ENCODE measurements at regions not wholly inside any gene's neighbourhood (a gene's known extent, or its start where the extent isn't known, plus 50 kb on each side); places are given as distances from the start of the nearest gene placed in this dataset.

- Mint-ChIP-seq H3K27ac (no peak overlapping the region), H3K36me3 (no peaks in the 10 kb centered on the region), H3K27me3 (no peaks in the 10 kb centered on the region), H3K4me3 (no peak overlapping the region), H3K4me1 (no peaks in the 10 kb centered on the region), H3K9me3 (peaks cover 0 to 13% (median 3%) of the 10 kb centered on the region in 7 donors)
- DNase-seq (no peak), ATAC-seq (ENCODE audit: low read depth in 2 of 2) (no peak)
- H3K4me1 ChIP-seq (ENCODE audit: control insufficient read depth, insufficient read depth, low read length, poor library complexity, severe bottlenecking), result no peaks in the 10 kb centered on the region
- no peaks in the 10 kb centered on the region for H3K36me3 ChIP-seq (ENCODE audit: control insufficient read depth, insufficient read depth, low read length)
- H3K9me3 ChIP-seq (ENCODE audit: control insufficient read depth in 2 of 2, low read length in 2 of 2), result peaks cover 0 to 2% of the 10 kb centered on the region in 2 experiments
- no peaks in the 10 kb centered on the region for H3K27me3 ChIP-seq (ENCODE audit: control insufficient read depth, insufficient read depth, low read length)
- no peak overlapping the region for H3K4me3 ChIP-seq (ENCODE audit: low read depth, low read length)
- H3K27ac ChIP-seq (ENCODE audit: insufficient read depth, low read length, poor library complexity, severe bottlenecking), result no peak overlapping the region
Measured at GRCh38 chr3:35498506-35499210, 140.7 kb upstream of the ARPP21 start.

GRCh38 chr3:35500641-35501350 is 138.5 kb upstream of the ARPP21 start:
- DNase-seq, result no peak
- no peak overlapping the region for H3K27ac ChIP-seq (ENCODE audit: insufficient read depth, low read length, poor library complexity, severe bottlenecking)
- Mint-ChIP-seq H3K27ac (no peak overlapping the region), H3K9me3 (peaks cover 0 to 12% (median 3%) of the 10 kb centered on the region in 7 donors), H3K36me3 (no peaks in the 10 kb centered on the region), H3K4me3 (no peak overlapping the region), H3K27me3 (no peaks in the 10 kb centered on the region), H3K4me1 (no peaks in the 10 kb centered on the region)
- no peaks in the 10 kb centered on the region for H3K4me1 ChIP-seq (ENCODE audit: control insufficient read depth, insufficient read depth, low read length, poor library complexity, severe bottlenecking)
- no peaks in the 10 kb centered on the region for H3K27me3 ChIP-seq (ENCODE audit: control insufficient read depth, insufficient read depth, low read length)
- ATAC-seq (ENCODE audit: low read depth in 2 of 2), result no peak
- H3K36me3 ChIP-seq (ENCODE audit: control insufficient read depth, insufficient read depth, low read length), result no peaks in the 10 kb centered on the region
- no peak overlapping the region for H3K4me3 ChIP-seq (ENCODE audit: low read depth, low read length)
- H3K9me3 ChIP-seq (ENCODE audit: control insufficient read depth in 2 of 2, low read length in 2 of 2), result peaks cover 0 to 2% of the 10 kb centered on the region in 2 experiments

GRCh38 chr3:35502699-35503098 is 136.6 kb upstream of the ARPP21 start:
- H3K4me3 Mint-ChIP-seq, result no peak overlapping the region
- H3K4me1 ChIP-seq (ENCODE audit: control insufficient read depth, insufficient read depth, low read length, poor library complexity, severe bottlenecking), result no peaks in the 10 kb centered on the region
- no peaks in the 10 kb centered on the region for H3K36me3 ChIP-seq (ENCODE audit: control insufficient read depth, insufficient read depth, low read length)
- no peaks in the 10 kb centered on the region for H3K36me3 Mint-ChIP-seq
- H3K27me3 Mint-ChIP-seq, result no peaks in the 10 kb centered on the region
- no peak for DNase-seq
- no peak for ATAC-seq (ENCODE audit: low read depth in 2 of 2)
- H3K4me3 ChIP-seq (ENCODE audit: low read depth, low read length), result no peak overlapping the region
- no peak overlapping the region for H3K27ac Mint-ChIP-seq
- H3K9me3 ChIP-seq (ENCODE audit: control insufficient read depth in 2 of 2, low read length in 2 of 2), result peaks cover 0 to 2% of the 10 kb centered on the region in 2 experiments
- H3K4me1 Mint-ChIP-seq, result no peaks in the 10 kb centered on the region
- peaks cover 0 to 19% (median 7%) of the 10 kb centered on the region in 7 donors for H3K9me3 Mint-ChIP-seq
- no peaks in the 10 kb centered on the region for H3K27me3 ChIP-seq (ENCODE audit: control insufficient read depth, insufficient read depth, low read length)
- H3K27ac ChIP-seq (ENCODE audit: insufficient read depth, low read length, poor library complexity, severe bottlenecking), result no peak overlapping the region

DNA sequence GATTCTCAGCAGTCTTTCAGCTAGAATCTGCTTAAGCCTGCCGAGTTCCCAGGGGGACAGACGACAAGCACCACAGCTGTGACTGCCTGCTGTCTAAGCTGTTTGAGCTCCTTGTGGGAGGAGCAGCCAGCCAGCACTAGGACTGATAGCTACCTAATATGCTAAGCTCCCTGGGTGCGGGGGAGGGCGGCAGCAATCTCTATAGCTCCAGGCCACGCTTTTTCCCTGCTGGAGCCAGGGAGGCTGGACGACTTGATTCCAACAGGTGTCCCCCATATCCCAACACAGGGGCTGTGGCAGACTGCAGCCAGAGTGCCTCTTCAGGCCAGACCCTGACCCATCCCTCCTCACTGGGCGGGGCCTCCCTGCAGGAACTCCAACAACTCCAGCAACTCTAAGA is 134.1 kb upstream of the ARPP21 start:
- H3K27ac ChIP-seq (ENCODE audit: insufficient read depth, low read length, poor library complexity, severe bottlenecking), result no peak overlapping the region
- DNase-seq (no peak), ATAC-seq (ENCODE audit: low read depth in 2 of 2) (no peak)
- peaks cover 0 to 10% (median 5%) of the 10 kb centered on the region in 7 donors for H3K9me3 Mint-ChIP-seq
- H3K27me3 ChIP-seq (ENCODE audit: control insufficient read depth, insufficient read depth, low read length), result no peaks in the 10 kb centered on the region
- H3K27ac Mint-ChIP-seq, result no peak overlapping the region
- H3K4me3 Mint-ChIP-seq, result no peak overlapping the region
- H3K36me3 ChIP-seq (ENCODE audit: control insufficient read depth, insufficient read depth, low read length), result no peaks in the 10 kb centered on the region
- no peaks in the 10 kb centered on the region for H3K36me3 Mint-ChIP-seq
- no peaks in the 10 kb centered on the region for H3K27me3 Mint-ChIP-seq
- H3K4me1 ChIP-seq (ENCODE audit: control insufficient read depth, insufficient read depth, low read length, poor library complexity, severe bottlenecking), result no peaks in the 10 kb centered on the region
- H3K4me3 ChIP-seq (ENCODE audit: low read depth, low read length), result no peak overlapping the region
- H3K9me3 ChIP-seq (ENCODE audit: control insufficient read depth in 2 of 2, low read length in 2 of 2), result peaks cover 0 to 2% of the 10 kb centered on the region in 2 experiments
- H3K4me1 Mint-ChIP-seq, result no peaks in the 10 kb centered on the region

DNA sequence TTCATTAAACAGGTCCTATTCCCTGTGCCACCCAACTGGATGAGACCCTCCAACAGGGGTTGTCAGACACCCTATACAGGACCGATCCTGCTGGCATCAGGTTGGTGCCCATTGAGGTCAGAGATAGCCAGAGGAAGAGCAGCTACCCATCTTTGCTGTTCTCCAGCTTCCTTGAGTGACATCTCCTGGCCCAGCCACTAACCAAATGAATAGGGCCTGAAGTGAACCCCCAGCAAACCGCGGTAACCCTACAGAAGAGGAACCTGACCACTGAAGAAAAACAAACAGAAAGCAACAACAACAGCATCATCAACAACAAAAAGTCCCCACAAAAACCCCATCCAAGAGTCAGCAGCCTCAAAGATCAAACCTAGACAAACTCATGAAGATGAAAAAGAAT is 133.6 kb upstream of the ARPP21 start:
- Histone ChIP-seq H3K27me3 (ENCODE audit: control insufficient read depth, insufficient read depth, low read length) (no peaks in the 10 kb centered on the region), H3K4me3 (ENCODE audit: low read depth, low read length) (no peak overlapping the region), H3K4me1 (ENCODE audit: control insufficient read depth, insufficient read depth, low read length, poor library complexity, severe bottlenecking) (no peaks in the 10 kb centered on the region), H3K27ac (ENCODE audit: insufficient read depth, low read length, poor library complexity, severe bottlenecking) (no peak overlapping the region), H3K36me3 (ENCODE audit: control insufficient read depth, insufficient read depth, low read length) (no peaks in the 10 kb centered on the region), H3K9me3 (ENCODE audit: control insufficient read depth in 2 of 2, low read length in 2 of 2) (peaks cover 0 to 2% of the 10 kb centered on the region in 2 experiments)
- no peak for DNase-seq
- no peaks in the 10 kb centered on the region for H3K27me3 Mint-ChIP-seq
- H3K4me3 Mint-ChIP-seq, result no peak overlapping the region
- H3K27ac Mint-ChIP-seq, result no peak overlapping the region
- no peaks in the 10 kb centered on the region for H3K36me3 Mint-ChIP-seq
- H3K9me3 Mint-ChIP-seq, result peaks cover 0 to 10% (median 5%) of the 10 kb centered on the region in 7 donors
- no peak for ATAC-seq (ENCODE audit: low read depth in 2 of 2)
- H3K4me1 Mint-ChIP-seq, result no peaks in the 10 kb centered on the region

- peaks cover 2 to 8% (median 5%) of the 10 kb centered on the region in 7 donors for H3K9me3 Mint-ChIP-seq
- H3K27ac Mint-ChIP-seq, result no peak overlapping the region
- Histone ChIP-seq H3K27ac (ENCODE audit: insufficient read depth, low read length, poor library complexity, severe bottlenecking) (no peak overlapping the region), H3K9me3 (ENCODE audit: control insufficient read depth in 2 of 2, low read length in 2 of 2) (no peaks in the 10 kb centered on the region), H3K4me1 (ENCODE audit: control insufficient read depth, insufficient read depth, low read length, poor library complexity, severe bottlenecking) (no peaks in the 10 kb centered on the region), H3K4me3 (ENCODE audit: low read depth, low read length) (no peak overlapping the region), H3K27me3 (ENCODE audit: control insufficient read depth, insufficient read depth, low read length) (no peaks in the 10 kb centered on the region), H3K36me3 (ENCODE audit: control insufficient read depth, insufficient read depth, low read length) (no peaks in the 10 kb centered on the region)
- ATAC-seq (ENCODE audit: low read depth in 2 of 2) (no peak), DNase-seq (no peak)
- H3K4me3 Mint-ChIP-seq, result no peak overlapping the region
- no peaks in the 10 kb centered on the region for H3K27me3 Mint-ChIP-seq
- no peaks in the 10 kb centered on the region for H3K36me3 Mint-ChIP-seq
- no peaks in the 10 kb centered on the region for H3K4me1 Mint-ChIP-seq
Measured at GRCh38 chr3:35519936-35520335, 119.4 kb upstream of the ARPP21 start.

- Mint-ChIP-seq H3K36me3 (no peaks in the 10 kb centered on the region), H3K4me3 (no peak overlapping the region), H3K9me3 (peaks cover 2 to 8% (median 5%) of the 10 kb centered on the region in 7 donors), H3K27me3 (no peaks in the 10 kb centered on the region), H3K4me1 (no peaks in the 10 kb centered on the region), H3K27ac (no peak overlapping the region)
- Histone ChIP-seq H3K27ac (ENCODE audit: insufficient read depth, low read length, poor library complexity, severe bottlenecking) (no peak overlapping the region), H3K9me3 (ENCODE audit: control insufficient read depth in 2 of 2, low read length in 2 of 2) (no peaks in the 10 kb centered on the region), H3K4me3 (ENCODE audit: low read depth, low read length) (no peak overlapping the region), H3K27me3 (ENCODE audit: control insufficient read depth, insufficient read depth, low read length) (no peaks in the 10 kb centered on the region), H3K36me3 (ENCODE audit: control insufficient read depth, insufficient read depth, low read length) (no peaks in the 10 kb centered on the region), H3K4me1 (ENCODE audit: control insufficient read depth, insufficient read depth, low read length, poor library complexity, severe bottlenecking) (no peaks in the 10 kb centered on the region)
- ATAC-seq (ENCODE audit: low read depth in 2 of 2), result no peak
- DNase-seq, result no peak
Measured at GRCh38 chr3:35521196-35521595, 118.1 kb upstream of the ARPP21 start.

DNA sequence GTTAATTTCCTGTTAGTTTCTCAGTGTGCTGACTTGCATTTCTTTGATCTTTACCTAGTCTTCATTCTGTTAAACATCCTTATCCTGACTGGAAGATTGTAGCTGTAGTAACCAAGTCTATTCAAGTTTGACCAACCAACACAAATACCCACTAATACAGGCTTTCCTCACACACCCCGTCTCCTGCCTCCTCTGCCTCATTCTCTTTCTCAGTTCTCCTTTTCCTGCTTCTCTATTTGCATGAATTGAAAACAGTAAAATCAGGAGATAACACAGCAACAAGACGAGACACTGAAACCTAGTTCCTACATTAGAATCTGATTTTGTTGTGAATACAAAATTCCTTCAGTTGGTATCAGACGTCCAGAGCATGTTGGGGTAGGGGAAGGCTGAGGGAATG is 116.9 kb upstream of the ARPP21 start:
- H3K27ac Mint-ChIP-seq, result no peak overlapping the region
- no peaks in the 10 kb centered on the region for H3K9me3 ChIP-seq (ENCODE audit: control insufficient read depth in 2 of 2, low read length in 2 of 2)
- no peaks in the 10 kb centered on the region for H3K36me3 Mint-ChIP-seq
- no peaks in the 10 kb centered on the region for H3K36me3 ChIP-seq (ENCODE audit: control insufficient read depth, insufficient read depth, low read length)
- no peaks in the 10 kb centered on the region for H3K4me1 ChIP-seq (ENCODE audit: control insufficient read depth, insufficient read depth, low read length, poor library complexity, severe bottlenecking)
- H3K4me3 Mint-ChIP-seq, result no peak overlapping the region
- DNase-seq (no peak), ATAC-seq (ENCODE audit: low read depth in 2 of 2) (no peak)
- H3K27ac ChIP-seq (ENCODE audit: insufficient read depth, low read length, poor library complexity, severe bottlenecking), result no peak overlapping the region
- H3K27me3 ChIP-seq (ENCODE audit: control insufficient read depth, insufficient read depth, low read length), result no peaks in the 10 kb centered on the region
- no peaks in the 10 kb centered on the region for H3K4me1 Mint-ChIP-seq
- H3K9me3 Mint-ChIP-seq, result peaks cover 0 to 10% (median 3%) of the 10 kb centered on the region in 7 donors
- H3K4me3 ChIP-seq (ENCODE audit: low read depth, low read length), result no peak overlapping the region
- no peaks in the 10 kb centered on the region for H3K27me3 Mint-ChIP-seq
